Activated T-cell treated with anti-CD3 and anti-CD28 coated beads for 4 hours (primary cell): ENCODE measurements at regions not wholly inside any gene's neighbourhood (a gene's known extent, or its start where the extent isn't known, plus 50 kb on each side); places are given as distances from the start of the nearest gene placed in this dataset.
"Not testable (repeated sequence)": the region's sequence is repeated elsewhere in the genome, so short reads cannot be mapped to it uniquely, and the experiment has no call there.

Experiments used
- DNase-seq: peaks from one replicate; pipeline ENCODE4 v3.0.0-alpha.2; 2020

DNA sequence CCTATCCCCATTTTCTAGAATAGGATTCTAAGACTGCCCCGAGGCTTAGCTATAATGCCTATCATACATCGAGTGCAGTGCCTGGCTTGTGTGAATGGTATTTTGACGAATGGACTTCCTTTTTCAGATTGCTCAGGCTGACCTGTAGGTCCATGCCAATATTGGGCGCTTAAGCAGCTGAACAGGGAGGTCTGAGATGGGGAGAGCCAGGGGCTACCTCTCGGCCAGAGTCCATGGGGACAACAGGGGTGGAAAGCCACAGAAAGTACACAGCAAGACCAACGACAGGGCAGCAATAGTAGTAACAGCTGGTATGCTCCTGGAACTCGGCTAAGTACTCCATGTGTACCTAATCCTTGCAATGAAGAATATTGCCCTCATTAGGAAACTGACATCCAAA is 91.7 kb upstream of the WSCD1 start:
- DNase-seq: no peak

- no peak for DNase-seq
These were observed 89.2 kb upstream of the WSCD1 start for GRCh38 chr17:5980941-5981340.

DNA sequence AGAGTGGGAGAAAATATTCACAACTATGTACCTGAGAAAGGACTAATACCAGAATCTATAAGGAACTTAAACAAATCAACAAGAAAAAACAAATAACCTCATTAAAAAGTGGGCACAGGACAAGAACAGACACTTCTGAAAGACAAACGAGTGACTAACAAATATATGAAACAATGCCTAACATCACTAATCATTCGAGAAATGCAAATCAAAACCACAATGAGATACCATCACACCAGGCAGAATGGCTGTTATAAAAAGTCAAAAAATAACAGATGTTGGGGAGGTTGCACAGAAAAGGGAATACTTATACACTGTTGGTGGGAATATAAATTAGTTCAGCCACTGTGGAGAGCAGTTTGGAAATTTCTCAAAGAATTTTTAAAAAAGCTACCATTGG is 83.5 kb upstream of the WSCD1 start:
- no peak for DNase-seq

GRCh38 chr17:6000426-6000825 is 69.8 kb upstream of the WSCD1 start:
- DNase-seq: no peak

GRCh38 chr17:6003221-6003620 is 67.0 kb upstream of the WSCD1 start:
- not testable (repeated sequence) for DNase-seq

DNA sequence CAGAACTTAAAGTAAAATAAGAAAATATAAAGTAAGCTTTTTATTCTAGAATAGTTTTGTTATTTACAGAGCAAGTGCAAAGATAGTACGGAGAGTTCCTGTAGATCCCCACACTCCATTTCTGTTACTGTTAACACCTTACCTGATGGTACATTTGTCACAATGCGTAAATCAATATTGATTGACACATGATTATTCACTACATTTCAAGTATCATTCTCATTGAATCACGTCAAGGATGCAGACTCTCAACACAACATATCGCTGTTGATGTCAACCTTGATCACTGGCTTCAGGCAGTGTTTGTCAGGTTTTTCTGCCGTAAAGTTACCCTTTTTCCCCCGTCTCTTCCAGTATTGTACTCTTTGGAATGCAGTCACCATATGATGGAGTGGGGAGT is 64.2 kb upstream of the WSCD1 start:
- no peak for DNase-seq

DNA sequence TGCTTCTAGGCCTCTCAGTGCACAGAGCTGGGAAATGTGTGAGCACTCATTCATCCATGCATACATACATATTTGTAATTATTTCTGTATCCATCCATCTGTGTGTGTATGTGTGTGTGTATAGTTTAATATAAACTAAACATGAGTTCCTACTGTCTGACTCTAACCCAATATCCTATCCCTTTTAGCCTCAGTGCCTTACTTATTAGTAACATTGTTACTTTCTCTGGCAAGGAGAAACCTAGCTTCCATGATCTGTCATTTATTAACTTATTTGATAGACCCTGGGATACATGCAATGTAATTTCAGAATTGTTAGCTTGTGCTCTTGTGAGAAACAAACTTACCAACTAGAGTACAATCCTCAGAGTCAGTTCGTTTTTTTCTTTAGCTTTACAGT is 59.0 kb upstream of the WSCD1 start:
- no peak for DNase-seq

GRCh38 chr17:6018788-6019187 is 51.4 kb upstream of the WSCD1 start:
- no peak for DNase-seq

GRCh38 chr17:6019959-6020358 is 50.2 kb upstream of the WSCD1 start:
- DNase-seq: no peak

DNA sequence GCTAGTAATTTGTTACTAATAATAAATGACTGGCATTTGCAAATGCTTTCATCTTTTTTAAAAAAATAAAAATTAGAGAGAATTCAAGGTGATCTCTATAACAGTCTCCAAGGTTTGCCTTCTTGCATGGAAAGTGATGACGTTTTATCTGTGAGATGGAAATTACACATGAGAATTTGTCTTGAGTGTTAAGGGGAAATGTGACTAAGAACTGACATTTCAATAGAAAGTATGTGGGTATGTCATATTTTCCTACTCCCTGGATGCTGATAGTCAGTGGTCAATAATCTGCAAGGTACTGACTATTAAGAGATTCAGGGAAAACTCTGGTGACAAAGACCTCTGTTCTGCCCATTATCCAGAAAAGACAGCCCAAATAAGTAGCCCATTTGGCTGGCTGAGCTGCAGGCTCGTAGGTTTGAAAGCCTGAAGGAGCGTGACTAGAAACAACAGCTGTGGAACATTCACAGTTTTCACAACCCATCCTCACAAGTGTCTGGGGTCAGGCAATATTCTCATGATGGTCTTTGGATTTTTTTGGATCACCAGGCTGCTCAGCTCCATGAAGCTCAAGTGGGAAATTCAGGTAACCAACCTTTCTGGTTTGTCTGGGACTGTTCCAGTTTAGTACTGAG is 49.7 kb upstream of the WSCD1 start:
- DNase-seq: no peak
